ENCODE measurements at regions not wholly inside any gene's neighbourhood (a gene's known extent, or its start where the extent isn't known, plus 50 kb on each side); places are given as distances from the start of the nearest gene placed in this dataset.

GRCh38 chr12:46487567-46488131 is 115.1 kb upstream of the SLC38A2 start:
- Histone ChIP-seq H3K9me3 (ENCODE audit: control insufficient read depth, insufficient read depth, low read length) (no peaks in the 10 kb centered on the region), H3K79me1 (ENCODE audit: low read depth in 1 of 2, low read length in 2 of 2) (peaks cover 3 to 22% of the 10 kb centered on the region in 2 experiments; a peak in 3 of 4 replicates), H3K9me1 (ENCODE audit: insufficient read depth, low read length) (peaks cover 5% of the 10 kb centered on the region), H2BK5ac (ENCODE audit: low read depth, low read length, poor library complexity, severe bottlenecking) (peak overlapping the region; percentile 28), H3K4ac (ENCODE audit: low read depth, low read length) (0 out of 2 replicates have a peak overlapping the region, but pooled peaks have one; percentile 46), H2AK5ac (ENCODE audit: low read depth, low read length) (0 out of 2 replicates have a peak overlapping the region, but pooled peaks have one; percentile 3), H3K4me1 (ENCODE audit: control insufficient read depth, insufficient read depth, low read length) (peaks cover 15% of the 10 kb centered on the region), H3K36me3 (ENCODE audit: control insufficient read depth, insufficient read depth, low read length) (no peaks in the 10 kb centered on the region), H3K56ac (ENCODE audit: extremely low read depth, insufficient read depth, low read length) (no peak overlapping the region), H3K9ac (ENCODE audit: low read depth, low read length) (no peak overlapping the region), H2AFZ (replicated peaks; ENCODE audit: low read length, poor library complexity) (no peak overlapping the region), H4K20me1 (ENCODE audit: insufficient read depth, low read length) (no peaks in the 10 kb centered on the region), H2BK120ac (ENCODE audit: low read depth, low read length) (no peak overlapping the region), H4K91ac (ENCODE audit: insufficient read depth, low read depth, low read length) (0 out of 2 replicates have a peak overlapping the region, but pooled peaks have one; percentile 47), H3K27ac (ENCODE audit: insufficient read depth, low read length) (no peak overlapping the region), H3K27me3 (ENCODE audit: control insufficient read depth, insufficient read depth, low read length) (no peaks in the 10 kb centered on the region), H3K4me2 (ENCODE audit: low read depth, low read length) (no peak overlapping the region), H4K5ac (ENCODE audit: low read depth, low read length) (no peak overlapping the region), H3K23ac (ENCODE audit: low read depth, low read length) (no peak overlapping the region; the same call in 1 of the 2 replicates), H2AK9ac (replicated peaks; ENCODE audit: low read depth, low read length, poor library complexity) (no peak overlapping the region), H2BK15ac (ENCODE audit: low read depth, low read length) (peak overlapping the region; percentile 42; the same call in 2 of the 3 replicates), H4K8ac (ENCODE audit: low read depth in 2 of 2, low read length in 2 of 2) (no peak overlapping the region), H3K14ac (replicated peaks; ENCODE audit: low read depth, low read length) (no peak overlapping the region), H2BK20ac (ENCODE audit: low read depth, low read length) (peak overlapping the region; percentile 47; the same call in 1 of the 2 replicates), H3K18ac (ENCODE audit: low read depth, low read length) (no peak overlapping the region), H3K4me3 (ENCODE audit: insufficient read depth, low read depth, low read length) (no peak overlapping the region)
- BruUV-seq (replicated peaks) = no TSS peak
- dilution Hi-C loops (cut with HindIII; ENCODE audit: low sequenced_read_pairs, unreplicated experiment) (no loop called here), intact Hi-C loops (cut with micrococcal nuclease) (no loop called here), in situ Hi-C loops (cut with MboI; ENCODE audit: low sequenced_read_pairs) (no loop called here)
- ChIA-PET CTCF (no interaction called here), POLR2A (ENCODE audit: unreplicated experiment) (no interaction called here)
- TF ChIP-seq CTCF (conservative IDR thresholded peaks at IDR 0.05; ENCODE audit: low read depth, low read length) = no peak
- ATAC-seq (ENCODE audit: low read depth) (no peak), DNase-seq (no peak)
- WGBS, 2 experiments (ENCODE audit: extremely low coverage in 2 of 2, insufficient read length in 1 of 2) = 98% methylated on average over 5 of the region's 7 CpGs; no CpG with 5 or more reads in 1 of the 2 experiments

Measured in IMR-90 (cell line).